ENCODE measurements at regions not wholly inside any gene's neighbourhood (a gene's known extent, or its start where the extent isn't known, plus 50 kb on each side); places are given as distances from the start of the nearest gene placed in this dataset.

DNA sequence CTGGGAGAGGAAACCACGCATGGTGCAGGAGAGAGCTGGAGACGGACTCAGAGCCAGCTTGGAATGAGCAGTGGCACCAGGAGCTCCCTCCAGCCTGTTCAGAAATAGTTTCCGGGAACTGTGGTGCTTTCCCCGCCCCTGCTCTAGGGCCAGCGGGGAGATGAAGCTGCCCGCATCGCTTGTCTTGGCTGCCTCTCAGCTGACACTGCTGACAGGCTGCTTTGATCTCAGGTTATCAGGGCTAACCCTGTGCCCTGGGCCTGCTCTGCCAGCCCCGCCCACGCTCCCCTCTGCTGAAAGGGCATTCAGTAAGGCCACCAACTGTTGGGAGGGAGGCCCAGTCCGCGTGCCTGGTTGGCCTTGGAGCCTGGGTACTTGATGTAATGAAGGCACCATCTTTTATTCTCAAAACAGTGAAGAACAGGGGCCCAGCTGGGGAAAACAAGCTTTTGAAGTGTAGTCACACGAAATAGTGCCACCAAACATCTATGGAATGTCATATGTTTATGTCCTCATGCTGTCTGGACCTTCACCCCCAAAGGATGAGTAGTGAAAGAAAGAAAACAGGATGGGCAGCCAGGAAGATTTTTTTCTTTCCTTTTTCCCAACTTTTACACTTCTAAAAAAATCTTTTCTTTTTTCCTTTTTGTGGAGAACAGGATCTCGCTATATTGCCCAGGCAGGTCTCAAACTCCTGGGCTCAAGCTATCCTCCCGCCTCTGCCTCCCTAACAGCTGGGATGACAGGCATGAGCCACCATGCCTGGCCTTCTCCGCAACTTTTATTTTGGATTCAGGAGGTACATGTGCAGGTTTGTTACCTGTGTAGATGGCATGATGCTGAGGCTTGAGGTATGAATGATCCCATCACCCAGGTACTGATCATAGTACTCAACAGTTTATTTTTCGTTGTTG, 115.9 kb upstream of the TBX3 start:
- TF ChIP-seq, protein P1, sequence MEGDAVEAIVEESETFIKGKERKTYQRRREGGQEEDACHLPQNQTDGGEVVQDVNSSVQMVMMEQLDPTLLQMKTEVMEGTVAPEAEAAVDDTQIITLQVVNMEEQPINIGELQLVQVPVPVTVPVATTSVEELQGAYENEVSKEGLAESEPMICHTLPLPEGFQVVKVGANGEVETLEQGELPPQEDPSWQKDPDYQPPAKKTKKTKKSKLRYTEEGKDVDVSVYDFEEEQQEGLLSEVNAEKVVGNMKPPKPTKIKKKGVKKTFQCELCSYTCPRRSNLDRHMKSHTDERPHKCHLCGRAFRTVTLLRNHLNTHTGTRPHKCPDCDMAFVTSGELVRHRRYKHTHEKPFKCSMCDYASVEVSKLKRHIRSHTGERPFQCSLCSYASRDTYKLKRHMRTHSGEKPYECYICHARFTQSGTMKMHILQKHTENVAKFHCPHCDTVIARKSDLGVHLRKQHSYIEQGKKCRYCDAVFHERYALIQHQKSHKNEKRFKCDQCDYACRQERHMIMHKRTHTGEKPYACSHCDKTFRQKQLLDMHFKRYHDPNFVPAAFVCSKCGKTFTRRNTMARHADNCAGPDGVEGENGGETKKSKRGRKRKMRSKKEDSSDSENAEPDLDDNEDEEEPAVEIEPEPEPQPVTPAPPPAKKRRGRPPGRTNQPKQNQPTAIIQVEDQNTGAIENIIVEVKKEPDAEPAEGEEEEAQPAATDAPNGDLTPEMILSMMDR (IDR thresholded peaks at IDR 0.05): no peak
- TF ChIP-seq POLR2A (IDR thresholded peaks at IDR 0.05): no peak

Data from Peyer's patch (tissue), 4 donors.